ENCODE measurements at regions not wholly inside any gene's neighbourhood (a gene's known extent, or its start where the extent isn't known, plus 50 kb on each side); places are given as distances from the start of the nearest gene placed in this dataset.
A peak's percentile ranks its signal among the peaks of the same experiment; 100 is the strongest.

DNA sequence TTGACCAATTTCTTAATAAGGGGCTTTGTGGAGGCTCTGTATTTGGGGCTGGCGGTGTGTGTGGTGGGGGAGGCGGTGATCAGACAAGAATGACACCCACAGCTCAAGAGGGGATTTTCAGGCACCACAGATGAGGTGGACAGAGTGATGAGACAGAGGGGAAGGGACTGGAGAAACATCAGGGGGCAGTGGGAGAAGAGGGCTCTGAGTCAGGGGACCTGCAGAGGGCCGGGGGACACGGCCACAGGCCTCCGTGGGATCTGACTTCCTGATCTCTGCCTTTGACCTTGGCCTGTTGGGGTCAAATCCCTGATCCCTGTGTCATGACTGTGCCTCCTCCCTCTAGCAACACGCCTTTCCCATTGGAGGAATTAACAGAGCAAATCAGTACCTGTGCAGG lies 197.7 kb downstream of the C9orf50 start:
- H3K36me3 ChIP-seq = no peaks in the 10 kb centered on the region
- TF ChIP-seq, protein P1, sequence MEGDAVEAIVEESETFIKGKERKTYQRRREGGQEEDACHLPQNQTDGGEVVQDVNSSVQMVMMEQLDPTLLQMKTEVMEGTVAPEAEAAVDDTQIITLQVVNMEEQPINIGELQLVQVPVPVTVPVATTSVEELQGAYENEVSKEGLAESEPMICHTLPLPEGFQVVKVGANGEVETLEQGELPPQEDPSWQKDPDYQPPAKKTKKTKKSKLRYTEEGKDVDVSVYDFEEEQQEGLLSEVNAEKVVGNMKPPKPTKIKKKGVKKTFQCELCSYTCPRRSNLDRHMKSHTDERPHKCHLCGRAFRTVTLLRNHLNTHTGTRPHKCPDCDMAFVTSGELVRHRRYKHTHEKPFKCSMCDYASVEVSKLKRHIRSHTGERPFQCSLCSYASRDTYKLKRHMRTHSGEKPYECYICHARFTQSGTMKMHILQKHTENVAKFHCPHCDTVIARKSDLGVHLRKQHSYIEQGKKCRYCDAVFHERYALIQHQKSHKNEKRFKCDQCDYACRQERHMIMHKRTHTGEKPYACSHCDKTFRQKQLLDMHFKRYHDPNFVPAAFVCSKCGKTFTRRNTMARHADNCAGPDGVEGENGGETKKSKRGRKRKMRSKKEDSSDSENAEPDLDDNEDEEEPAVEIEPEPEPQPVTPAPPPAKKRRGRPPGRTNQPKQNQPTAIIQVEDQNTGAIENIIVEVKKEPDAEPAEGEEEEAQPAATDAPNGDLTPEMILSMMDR (IDR thresholded peaks at IDR 0.05) = no peak
- no peak for TF ChIP-seq POLR2A (IDR thresholded peaks at IDR 0.05)
- H3K27ac ChIP-seq = no peak overlapping the region

DNA sequence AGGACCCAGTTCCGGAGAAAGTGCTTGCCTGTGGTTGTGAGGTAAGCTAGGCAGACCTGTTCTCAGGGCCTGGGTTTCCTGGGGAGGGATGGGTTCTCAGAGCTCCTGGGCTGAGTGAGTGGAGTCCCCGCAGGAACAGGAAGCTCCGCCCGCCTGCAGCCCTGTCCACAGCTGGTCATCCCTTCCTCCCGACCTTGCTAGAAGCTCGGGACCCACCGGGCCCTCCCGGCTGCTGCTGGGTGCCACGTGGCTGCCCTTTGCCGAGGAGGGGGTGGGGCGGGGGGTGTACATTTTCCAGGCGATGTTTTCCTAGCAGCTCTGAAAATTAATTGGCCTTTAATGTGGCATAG lies 198.1 kb downstream of the C9orf50 start:
- WGBS (ENCODE audit: insufficient coverage, low coverage, low lambda C conversion rate, missing lambda C conversion rate) = 20% methylated on average over 4 of the region's 12 CpGs
- ATAC-seq = peak; percentile 57 to 75 (median 64)
- Histone ChIP-seq H3K4me3 (no peak overlapping the region), H3K4me1 (no peaks in the 10 kb centered on the region), H3K27ac (no peak overlapping the region), H3K9me3 (no peaks in the 10 kb centered on the region), H3K36me3 (no peaks in the 10 kb centered on the region), H3K27me3 (no peaks in the 10 kb centered on the region)
- TF ChIP-seq, protein P1 (IDR thresholded peaks at IDR 0.05) = no peak
- TF ChIP-seq POLR2A (IDR thresholded peaks at IDR 0.05) = no peak
- peak in 1 of 3 donors; percentile 60 for DNase-seq
- intact Hi-C loops (cut with DNase I) = no loop called here

More for the DNA sequence above, 197.7 kb downstream of the C9orf50 start:
- 41% methylated on average over 5 of the region's 6 CpGs for WGBS (ENCODE audit: insufficient coverage, low coverage, low lambda C conversion rate, missing lambda C conversion rate)
- Histone ChIP-seq H3K9me3 (no peaks in the 10 kb centered on the region), H3K27me3 (no peaks in the 10 kb centered on the region), H3K4me1 (no peaks in the 10 kb centered on the region), H3K4me3 (no peak overlapping the region)
- intact Hi-C loops (cut with DNase I) = no loop called here
- peak in 1 of 4 donors; percentile 55 for ATAC-seq
- no peak for DNase-seq

DNA sequence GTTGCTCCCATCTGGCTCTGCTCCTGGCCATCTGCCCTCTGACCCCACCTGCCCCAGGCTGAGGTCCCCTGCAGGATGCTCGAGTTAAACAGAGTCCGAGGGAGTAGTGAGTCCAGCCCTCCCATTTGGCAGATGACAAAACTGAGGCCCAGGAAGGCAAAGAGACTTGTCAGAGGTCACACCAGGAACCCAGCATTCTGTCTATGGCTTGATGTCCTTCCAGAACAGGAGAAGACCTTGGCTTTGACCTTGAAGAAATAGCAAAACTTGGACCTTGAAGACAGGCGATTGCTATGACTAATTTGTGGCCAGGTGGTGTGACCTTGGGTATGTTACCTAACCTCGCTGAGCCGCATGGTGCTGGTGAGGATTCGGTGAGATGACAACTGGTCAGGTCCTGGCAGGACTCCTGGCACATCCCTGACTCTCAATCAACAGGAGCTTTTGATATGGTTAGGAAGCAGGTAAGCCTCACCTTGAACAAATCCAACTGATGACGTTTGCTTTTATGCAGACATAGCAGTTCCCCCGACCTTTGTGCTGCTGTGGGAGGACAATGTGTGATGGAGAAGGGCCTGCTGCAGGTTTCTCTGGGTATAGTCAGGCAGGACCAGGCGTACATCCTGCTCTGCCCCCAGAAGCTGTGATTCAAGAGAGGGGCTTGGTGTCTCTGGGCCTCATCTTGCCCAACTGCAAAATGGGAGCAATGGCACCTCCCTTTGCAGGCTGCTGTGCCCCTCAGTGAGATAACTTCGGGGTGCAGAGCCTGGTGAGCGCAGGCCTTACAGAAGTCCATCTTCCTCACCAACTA lies 198.7 kb downstream of the C9orf50 start:
- peak in 2 of 4 donors; percentile 10 to 26 for ATAC-seq
- no peaks in the 10 kb centered on the region for H3K36me3 ChIP-seq
- TF ChIP-seq, protein P1 (IDR thresholded peaks at IDR 0.05) = no peak
- no peak for TF ChIP-seq POLR2A (IDR thresholded peaks at IDR 0.05)
- intact Hi-C loops (cut with DNase I) = no loop called here
- H3K27me3 ChIP-seq = no peaks in the 10 kb centered on the region
- 39% methylated on average over 3 of the region's 11 CpGs for WGBS (ENCODE audit: insufficient coverage, low coverage, low lambda C conversion rate, missing lambda C conversion rate)
- H3K4me3 ChIP-seq = no peak overlapping the region
- H3K9me3 ChIP-seq = no peaks in the 10 kb centered on the region
- no peaks in the 10 kb centered on the region for H3K4me1 ChIP-seq
- H3K27ac ChIP-seq = no peak overlapping the region
- DNase-seq = no peak

DNA sequence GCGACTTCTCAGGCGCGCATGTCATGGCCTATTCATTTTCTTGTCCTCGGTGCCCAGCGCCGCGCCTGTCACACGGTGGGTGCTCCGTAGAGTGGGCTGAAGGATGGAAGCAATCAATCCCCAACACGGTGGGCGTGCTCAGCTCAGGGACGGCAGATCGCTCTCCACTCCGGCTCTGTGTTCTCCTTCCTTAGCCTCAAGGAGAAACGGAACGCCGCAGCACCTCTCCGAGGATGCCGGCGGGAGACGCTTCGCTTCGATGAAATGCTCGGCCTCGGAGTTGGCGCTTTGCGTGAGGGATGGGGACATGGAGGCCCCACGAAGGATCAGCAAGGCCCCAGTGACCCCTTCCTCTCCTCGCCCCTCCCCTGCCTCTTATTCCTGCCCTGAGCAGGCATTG lies 199.5 kb downstream of the C9orf50 start:
- no peak for DNase-seq
- intact Hi-C loops (cut with DNase I) = no loop called here

More for the DNA sequence above, 199.5 kb downstream of the C9orf50 start:
- Histone ChIP-seq H3K27me3 (no peaks in the 10 kb centered on the region), H3K9me3 (no peaks in the 10 kb centered on the region), H3K36me3 (no peaks in the 10 kb centered on the region), H3K4me1 (no peaks in the 10 kb centered on the region), H3K27ac (no peak overlapping the region), H3K4me3 (no peak overlapping the region)
- TF ChIP-seq, protein P1 (IDR thresholded peaks at IDR 0.05) = no peak
- TF ChIP-seq POLR2A (IDR thresholded peaks at IDR 0.05) = no peak
- 85% methylated on average over 18 of the region's 29 CpGs for WGBS (ENCODE audit: insufficient coverage, low coverage, low lambda C conversion rate, missing lambda C conversion rate)
- no peak for ATAC-seq
